ENCODE measurements at regions not wholly inside any gene's neighbourhood (a gene's known extent, or its start where the extent isn't known, plus 50 kb on each side); places are given as distances from the start of the nearest gene placed in this dataset.

DNA sequence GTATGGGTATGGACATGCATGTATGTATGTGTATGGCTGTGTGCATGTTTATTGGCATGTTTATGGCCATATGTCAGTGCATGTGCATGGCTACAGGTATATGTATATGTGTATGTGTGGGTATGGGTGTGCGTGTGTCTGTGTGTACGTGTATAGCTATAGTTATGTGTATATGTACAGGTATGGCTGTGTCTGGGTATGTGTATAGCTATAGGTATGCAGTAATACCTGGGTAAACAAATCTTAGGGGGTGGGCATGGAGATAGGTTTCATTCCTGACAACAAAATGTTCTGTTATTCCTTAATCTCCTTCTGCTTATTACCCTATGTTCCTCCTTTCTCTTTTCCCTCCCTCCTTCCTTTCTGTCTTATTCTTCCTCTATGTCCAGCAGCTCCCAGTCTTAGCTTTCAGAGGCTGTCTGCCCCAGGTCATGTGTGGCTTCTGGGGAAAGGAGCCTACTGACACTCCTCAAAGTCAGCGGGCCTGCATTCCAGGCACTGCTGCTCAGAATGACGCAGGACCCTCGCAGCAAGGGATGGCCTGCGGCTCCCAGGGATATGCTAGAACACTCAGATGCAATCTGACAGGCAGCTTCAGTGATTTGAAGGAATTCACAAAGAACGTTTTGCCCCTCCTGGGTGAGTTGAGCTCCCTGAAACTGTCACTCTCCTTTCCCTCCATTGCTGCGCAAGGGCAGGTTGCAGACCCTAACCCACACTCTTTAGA, 139.3 kb upstream of the PHACTR1 start:
- H3K4me1 ChIP-seq (ENCODE audit: control insufficient read depth, insufficient read depth, low read length), result no peaks in the 10 kb centered on the region
- H3K27me3 ChIP-seq (ENCODE audit: control insufficient read depth, insufficient read depth, low read length), result no peaks in the 10 kb centered on the region
- no peak overlapping the region for H3K4me3 ChIP-seq (ENCODE audit: low read length)
- H3K36me3 ChIP-seq (ENCODE audit: control insufficient read depth, insufficient read depth, low read length), result no peaks in the 10 kb centered on the region
- H3K9ac ChIP-seq (ENCODE audit: low read length), result no peak overlapping the region
- H3K27ac ChIP-seq (ENCODE audit: low read depth, low read length), result no peak overlapping the region

DNA sequence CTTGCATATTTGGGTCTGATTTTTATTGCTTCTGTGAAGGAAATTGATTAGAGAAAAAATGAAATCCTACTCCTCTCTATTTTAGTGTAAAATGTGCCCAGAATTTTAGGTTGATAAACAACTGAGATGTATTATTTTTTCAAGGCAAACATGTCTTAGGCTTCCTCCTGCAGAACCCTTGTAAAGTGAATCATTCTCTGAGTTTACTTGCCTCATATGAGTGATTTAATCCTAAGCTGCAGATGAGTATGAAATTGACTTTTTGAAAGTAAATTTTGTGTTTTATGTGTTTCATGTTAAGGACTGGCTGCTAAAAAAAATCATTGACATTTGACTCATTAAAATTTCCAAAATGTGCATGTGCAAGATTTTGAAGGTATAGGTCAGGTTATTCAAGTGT, 138.5 kb upstream of the PHACTR1 start:
- no peaks in the 10 kb centered on the region for H3K36me3 ChIP-seq (ENCODE audit: control insufficient read depth, insufficient read depth, low read length)
- H3K9ac ChIP-seq (ENCODE audit: low read length), result no peak overlapping the region
- H3K27me3 ChIP-seq (ENCODE audit: control insufficient read depth, insufficient read depth, low read length), result no peaks in the 10 kb centered on the region
- H3K4me1 ChIP-seq (ENCODE audit: control insufficient read depth, insufficient read depth, low read length), result no peaks in the 10 kb centered on the region
- H3K27ac ChIP-seq (ENCODE audit: low read depth, low read length), result no peak overlapping the region
- no peak overlapping the region for H3K4me3 ChIP-seq (ENCODE audit: low read length)

DNA sequence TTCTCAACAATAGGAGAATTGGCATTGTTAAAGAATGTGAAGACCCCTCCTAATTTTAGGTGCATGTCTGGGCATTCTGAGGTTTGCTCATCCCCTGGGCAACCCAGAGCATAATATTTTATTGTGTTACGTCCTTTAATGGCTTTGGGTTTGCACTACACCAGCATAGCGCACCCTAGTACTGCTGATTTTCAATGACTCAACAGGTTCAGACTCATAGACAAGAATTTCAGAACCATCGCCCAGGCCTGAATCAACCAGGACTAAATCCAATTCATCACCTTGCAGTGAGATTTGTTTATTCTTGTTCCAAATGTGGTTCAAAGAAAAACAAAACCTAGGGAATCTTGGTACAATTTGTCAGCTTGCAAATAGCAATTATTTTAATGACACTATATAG, 137.8 kb upstream of the PHACTR1 start:
- Histone ChIP-seq H3K27me3 (ENCODE audit: control insufficient read depth, insufficient read depth, low read length) (no peaks in the 10 kb centered on the region), H3K27ac (ENCODE audit: low read depth, low read length) (no peak overlapping the region), H3K9ac (ENCODE audit: low read length) (no peak overlapping the region), H3K4me1 (ENCODE audit: control insufficient read depth, insufficient read depth, low read length) (no peaks in the 10 kb centered on the region), H3K36me3 (ENCODE audit: control insufficient read depth, insufficient read depth, low read length) (no peaks in the 10 kb centered on the region), H3K4me3 (ENCODE audit: low read length) (no peak overlapping the region)

DNA sequence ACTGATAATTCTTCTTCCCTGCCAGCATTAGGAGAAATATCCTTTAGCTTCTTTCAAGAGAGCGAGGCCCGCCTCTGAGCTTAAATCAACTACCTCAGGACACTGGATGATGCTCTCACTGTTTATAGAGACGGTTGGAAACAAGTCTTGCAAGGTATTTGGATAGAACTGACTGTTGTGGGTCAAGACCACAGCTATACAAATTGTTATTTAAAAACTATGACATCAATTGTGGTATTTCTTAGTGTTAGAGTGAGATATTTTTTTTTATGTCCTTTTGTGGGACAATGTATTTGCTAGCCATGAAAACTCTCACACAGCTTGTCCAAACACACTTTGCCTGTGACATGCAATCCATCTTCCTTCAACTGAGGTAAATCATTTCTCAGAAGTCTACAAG, 136.3 kb upstream of the PHACTR1 start:
- no peak overlapping the region for H3K9ac ChIP-seq (ENCODE audit: low read length)
- no peak overlapping the region for H3K4me3 ChIP-seq (ENCODE audit: low read length)
- no peaks in the 10 kb centered on the region for H3K4me1 ChIP-seq (ENCODE audit: control insufficient read depth, insufficient read depth, low read length)
- no peaks in the 10 kb centered on the region for H3K36me3 ChIP-seq (ENCODE audit: control insufficient read depth, insufficient read depth, low read length)
- H3K27me3 ChIP-seq (ENCODE audit: control insufficient read depth, insufficient read depth, low read length), result no peaks in the 10 kb centered on the region
- no peak overlapping the region for H3K27ac ChIP-seq (ENCODE audit: low read depth, low read length)

DNA sequence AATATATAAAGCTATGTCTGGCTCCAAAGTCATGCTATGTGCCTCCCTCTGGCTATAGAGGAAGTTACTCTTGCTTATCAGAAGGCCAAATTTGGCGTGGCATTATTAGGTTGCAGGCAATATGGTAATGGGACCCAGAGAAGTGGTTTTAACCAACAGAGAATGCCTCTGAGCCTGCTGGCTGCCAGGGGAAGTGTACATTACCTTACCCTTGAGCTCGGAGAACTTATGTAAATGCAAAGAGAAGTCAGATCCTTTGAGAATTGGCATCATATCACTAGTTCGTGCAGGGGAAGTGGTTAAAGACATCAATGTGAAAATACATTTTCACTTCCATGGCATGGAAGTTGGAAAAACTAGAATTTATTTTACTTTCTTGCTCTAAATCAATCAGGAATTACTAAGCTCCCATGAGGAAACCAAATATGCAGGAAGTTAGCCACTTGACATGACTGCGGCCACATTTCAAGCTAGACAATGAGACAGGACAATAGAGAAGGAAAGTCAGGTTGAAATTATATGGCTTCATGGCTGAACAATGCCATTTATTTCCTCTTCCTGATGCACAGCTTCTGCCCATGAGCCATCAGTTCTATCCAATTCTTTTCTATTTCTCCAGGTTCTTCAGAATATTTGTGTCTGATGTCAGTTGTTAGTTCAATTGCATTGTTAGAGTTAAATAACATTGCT, 134.0 kb upstream of the PHACTR1 start:
- Histone ChIP-seq H3K4me1 (ENCODE audit: control insufficient read depth, insufficient read depth, low read length) (no peaks in the 10 kb centered on the region), H3K9ac (ENCODE audit: low read length) (no peak overlapping the region), H3K27ac (ENCODE audit: low read depth, low read length) (no peak overlapping the region), H3K27me3 (ENCODE audit: control insufficient read depth, insufficient read depth, low read length) (no peaks in the 10 kb centered on the region), H3K4me3 (ENCODE audit: low read length) (no peak overlapping the region), H3K36me3 (ENCODE audit: control insufficient read depth, insufficient read depth, low read length) (no peaks in the 10 kb centered on the region)

DNA sequence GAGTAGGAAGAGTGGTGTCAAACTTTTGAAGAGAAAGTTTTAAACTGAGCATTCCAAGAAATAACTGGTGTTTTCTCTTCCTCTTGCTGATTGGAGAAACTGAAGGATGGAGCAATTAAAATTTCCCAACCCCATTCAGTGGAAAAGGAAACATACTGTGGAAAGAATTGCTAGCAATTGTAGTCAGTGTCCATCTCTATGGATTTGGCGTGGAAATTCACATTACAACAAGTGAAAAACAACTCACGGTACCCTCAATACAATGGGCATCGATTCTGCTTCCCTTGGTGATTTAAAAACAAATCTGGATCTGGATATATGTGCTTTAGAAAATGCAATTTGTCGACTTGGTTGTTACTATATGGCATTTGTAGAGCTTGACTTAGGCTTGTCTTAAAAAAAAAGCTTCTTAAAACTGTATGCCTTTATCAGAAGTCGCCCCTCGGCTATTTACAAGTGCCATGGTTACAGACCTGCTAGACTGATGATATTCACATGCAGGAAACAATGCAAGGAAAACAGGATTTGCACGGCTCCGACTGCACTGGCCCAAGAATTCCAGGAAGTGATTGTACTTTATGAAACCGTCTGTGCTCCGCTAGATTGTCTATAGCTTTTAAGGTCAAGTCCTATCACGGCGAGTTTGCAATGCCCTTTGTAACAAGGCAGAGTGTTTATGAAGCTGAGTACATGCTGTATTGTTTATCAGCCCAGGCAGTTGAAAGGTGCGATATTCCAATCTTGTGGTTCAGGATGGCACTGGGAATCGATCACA, 131.7 kb upstream of the PHACTR1 start:
- Histone ChIP-seq H3K9ac (ENCODE audit: low read length) (no peak overlapping the region), H3K27ac (ENCODE audit: low read depth, low read length) (no peak overlapping the region), H3K4me3 (ENCODE audit: low read length) (no peak overlapping the region), H3K27me3 (ENCODE audit: control insufficient read depth, insufficient read depth, low read length) (no peaks in the 10 kb centered on the region), H3K4me1 (ENCODE audit: control insufficient read depth, insufficient read depth, low read length) (no peaks in the 10 kb centered on the region), H3K36me3 (ENCODE audit: control insufficient read depth, insufficient read depth, low read length) (no peaks in the 10 kb centered on the region)

DNA sequence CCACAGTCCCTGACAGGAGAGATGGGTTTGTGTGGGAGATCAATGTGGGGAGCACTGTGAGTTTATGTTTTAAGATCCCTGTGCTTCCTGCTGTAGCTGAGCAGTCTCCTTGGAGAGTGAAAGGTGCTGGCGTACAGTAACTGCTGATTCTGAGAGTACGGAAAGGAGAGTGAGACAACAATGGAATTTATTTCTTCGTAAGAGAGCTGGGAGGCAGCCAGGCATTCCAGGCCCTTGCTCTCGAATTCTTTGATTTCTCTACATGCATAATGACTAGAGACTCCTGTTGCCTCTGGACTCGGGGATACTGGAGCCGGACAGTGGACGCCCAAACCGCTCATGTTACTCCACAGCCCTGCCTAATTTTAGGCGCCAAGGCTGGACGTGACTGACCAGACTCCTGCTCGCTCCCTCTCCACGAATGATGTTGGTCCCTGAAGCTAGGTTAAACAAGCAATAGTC, 131.0 kb upstream of the PHACTR1 start:
- H3K36me3 ChIP-seq (ENCODE audit: control insufficient read depth, insufficient read depth, low read length), result no peaks in the 10 kb centered on the region
- no peak overlapping the region for H3K9ac ChIP-seq (ENCODE audit: low read length)
- no peak overlapping the region for H3K27ac ChIP-seq (ENCODE audit: low read depth, low read length)
- H3K4me1 ChIP-seq (ENCODE audit: control insufficient read depth, insufficient read depth, low read length), result no peaks in the 10 kb centered on the region
- no peaks in the 10 kb centered on the region for H3K27me3 ChIP-seq (ENCODE audit: control insufficient read depth, insufficient read depth, low read length)
- no peak overlapping the region for H3K4me3 ChIP-seq (ENCODE audit: low read length)

DNA sequence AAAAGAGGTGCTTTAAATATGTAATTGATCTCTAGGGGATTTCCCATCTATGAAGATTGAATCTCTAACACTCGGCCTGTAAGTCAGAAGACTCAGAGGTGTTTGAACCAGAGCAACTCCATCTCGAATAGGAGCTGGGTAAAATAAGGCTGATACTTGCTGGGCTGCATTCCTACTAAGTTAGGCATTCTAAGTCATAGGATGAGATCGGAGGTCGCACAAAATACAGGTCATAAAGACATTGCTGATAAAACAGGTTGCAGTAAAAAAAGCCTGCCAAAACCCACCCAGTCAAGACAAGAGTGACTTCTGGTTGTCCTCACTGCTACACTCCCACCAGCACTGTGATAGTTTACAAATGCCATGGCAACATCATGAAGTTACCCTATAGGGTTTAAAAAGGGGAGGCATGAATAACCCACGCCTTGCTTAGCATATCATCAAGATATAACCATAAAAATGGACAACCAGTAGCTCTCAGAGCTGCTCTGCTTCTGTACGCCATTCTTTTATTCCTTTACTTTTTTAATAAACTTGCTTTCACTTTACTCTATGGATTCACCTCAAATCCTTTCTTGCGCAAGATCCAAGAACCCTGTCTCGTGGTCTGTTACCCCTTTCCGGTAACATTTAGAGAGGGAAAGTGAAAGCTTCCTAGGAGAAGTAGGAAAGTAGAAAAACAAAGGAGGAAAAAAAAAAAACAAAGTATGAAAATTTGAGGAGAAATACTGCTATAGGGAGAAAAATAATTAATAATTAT, 129.7 kb upstream of the PHACTR1 start:
- H3K4me3 ChIP-seq (ENCODE audit: low read length), result no peak overlapping the region
- H3K36me3 ChIP-seq (ENCODE audit: control insufficient read depth, insufficient read depth, low read length), result no peaks in the 10 kb centered on the region
- H3K27ac ChIP-seq (ENCODE audit: low read depth, low read length), result no peak overlapping the region
- no peak overlapping the region for H3K9ac ChIP-seq (ENCODE audit: low read length)
- no peaks in the 10 kb centered on the region for H3K4me1 ChIP-seq (ENCODE audit: control insufficient read depth, insufficient read depth, low read length)
- no peaks in the 10 kb centered on the region for H3K27me3 ChIP-seq (ENCODE audit: control insufficient read depth, insufficient read depth, low read length)

DNA sequence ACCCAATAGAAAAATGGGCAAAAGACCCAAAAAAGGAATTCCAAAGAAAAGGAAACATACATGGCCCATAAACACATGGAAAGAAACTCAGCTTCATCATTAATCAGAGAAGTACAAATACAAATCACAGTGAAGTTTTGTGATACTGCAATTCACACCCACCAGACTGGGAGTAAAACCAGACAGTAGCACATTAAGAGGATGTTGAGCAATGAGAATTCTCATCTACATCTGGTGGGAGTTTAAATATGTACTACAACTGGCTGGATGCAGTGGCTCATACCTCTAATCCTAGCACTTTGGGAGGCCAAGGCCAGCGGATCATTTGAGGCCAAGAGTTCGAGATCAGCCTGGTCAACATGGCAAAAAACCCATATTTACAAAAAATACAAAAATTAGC, 125.7 kb upstream of the PHACTR1 start:
- no peaks in the 10 kb centered on the region for H3K27me3 ChIP-seq (ENCODE audit: control insufficient read depth, insufficient read depth, low read length)
- H3K36me3 ChIP-seq (ENCODE audit: control insufficient read depth, insufficient read depth, low read length), result no peaks in the 10 kb centered on the region
- H3K9ac ChIP-seq (ENCODE audit: low read length), result no peak overlapping the region
- no peak overlapping the region for H3K4me3 ChIP-seq (ENCODE audit: low read length)
- H3K4me1 ChIP-seq (ENCODE audit: control insufficient read depth, insufficient read depth, low read length), result no peaks in the 10 kb centered on the region
- H3K27ac ChIP-seq (ENCODE audit: low read depth, low read length), result no peak overlapping the region

DNA sequence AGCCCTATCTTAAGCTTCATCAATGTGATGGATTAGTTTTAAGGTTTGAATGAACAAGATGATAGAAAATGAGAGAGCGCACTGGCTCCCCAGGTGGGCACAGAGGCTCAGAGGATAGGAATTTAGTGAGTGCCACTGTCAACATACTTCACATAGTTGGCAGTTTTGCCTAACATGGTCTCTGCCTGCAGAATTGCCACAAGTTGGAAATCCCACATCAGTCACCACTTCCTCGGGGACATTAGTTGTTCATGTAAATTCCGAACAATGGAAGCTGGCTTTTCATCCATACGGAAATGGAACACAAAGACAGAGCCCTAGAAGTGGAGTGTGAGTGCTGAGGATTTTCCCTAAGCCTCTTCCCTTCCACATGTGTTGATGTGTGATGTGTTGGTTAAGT, 123.9 kb upstream of the PHACTR1 start:
- Histone ChIP-seq H3K27me3 (ENCODE audit: control insufficient read depth, insufficient read depth, low read length) (no peaks in the 10 kb centered on the region), H3K36me3 (ENCODE audit: control insufficient read depth, insufficient read depth, low read length) (no peaks in the 10 kb centered on the region), H3K27ac (ENCODE audit: low read depth, low read length) (no peak overlapping the region), H3K4me1 (ENCODE audit: control insufficient read depth, insufficient read depth, low read length) (no peaks in the 10 kb centered on the region), H3K9ac (ENCODE audit: low read length) (no peak overlapping the region), H3K4me3 (ENCODE audit: low read length) (no peak overlapping the region)

DNA sequence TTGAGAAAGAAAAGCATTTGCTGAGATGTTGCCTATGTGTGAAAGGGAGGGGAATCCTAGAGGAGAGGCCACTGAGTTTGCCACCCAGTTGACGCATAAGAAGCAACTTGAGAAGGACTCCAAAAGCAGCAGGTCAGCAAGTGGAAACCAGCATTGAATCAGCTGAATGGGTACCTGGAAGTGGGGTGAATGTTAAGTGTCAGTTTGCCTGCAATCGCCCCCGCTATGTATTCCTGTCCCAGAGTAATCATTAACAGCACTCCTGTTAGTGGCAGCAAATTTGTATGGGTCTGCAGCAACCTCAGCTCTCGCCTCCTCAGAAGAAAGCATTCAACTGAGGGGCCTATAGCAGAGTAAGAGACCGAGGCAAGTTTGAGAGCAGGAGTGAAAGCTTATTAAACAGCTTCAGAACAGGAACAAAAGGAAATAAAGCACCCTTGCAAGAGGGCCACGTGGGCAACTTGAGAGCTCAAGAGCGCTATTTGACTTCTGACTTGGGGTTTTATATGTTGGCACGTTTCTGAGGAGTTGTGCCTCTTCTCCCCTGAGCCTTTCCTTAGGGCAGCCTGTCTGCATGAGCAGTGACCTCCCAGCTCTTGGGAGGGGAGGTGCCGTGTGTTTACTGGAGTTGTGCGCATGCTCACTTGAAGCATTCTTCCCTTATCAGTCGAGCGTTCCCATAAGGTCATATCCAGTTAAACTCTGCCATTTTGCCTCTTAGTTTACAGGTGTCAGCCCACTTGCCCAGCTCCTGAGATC, 122.6 kb upstream of the PHACTR1 start:
- no peak overlapping the region for H3K27ac ChIP-seq (ENCODE audit: low read depth, low read length)
- H3K9ac ChIP-seq (ENCODE audit: low read length), result no peak overlapping the region

More for the DNA sequence above, 122.6 kb upstream of the PHACTR1 start:
- H3K36me3 ChIP-seq (ENCODE audit: control insufficient read depth, insufficient read depth, low read length), result no peaks in the 10 kb centered on the region
- no peak overlapping the region for H3K4me3 ChIP-seq (ENCODE audit: low read length)
- H3K4me1 ChIP-seq (ENCODE audit: control insufficient read depth, insufficient read depth, low read length), result no peaks in the 10 kb centered on the region
- H3K27me3 ChIP-seq (ENCODE audit: control insufficient read depth, insufficient read depth, low read length), result no peaks in the 10 kb centered on the region

All from rectal smooth muscle tissue (tissue), 1 donor.